Liver (tissue), 3 donors: ENCODE measurements at regions not wholly inside any gene's neighbourhood (a gene's known extent, or its start where the extent isn't known, plus 50 kb on each side); places are given as distances from the start of the nearest gene placed in this dataset.

Experiments
- GABPA ChIP-seq, 2 donors: IDR thresholded peaks in 1 of 2; conservative IDR thresholded peaks in 1 of 2; 2 replicates each; pipeline ENCODE4 v1.6.1; 2016; ENCODE audit warnings: antibody characterized with exemption in 2 of 2, mild to moderate bottlenecking in 1 of 2, moderate library complexity in 1 of 2
- YY1 ChIP-seq: IDR thresholded peaks from 2 replicates; pipeline ENCODE4 v1.6.1; 2016; ENCODE audit warnings: antibody characterized with exemption, mild to moderate bottlenecking
- TF ChIP-seq, protein P1 (sequence below): fragments of 150-350 bp; IDR thresholded peaks from 2 replicates; pipeline ENCODE4 v1.5.1; 2017; ENCODE audit warnings: improper control_type of control experiment, low read depth, low read length; ENCODE audit not compliant: missing input control
- donor health status: healthy.
- donor health status: healthy.

GRCh38 chr12:78696267-78696666, 168.3 kb upstream of the SYT1 start:
- TF ChIP-seq, protein P1, sequence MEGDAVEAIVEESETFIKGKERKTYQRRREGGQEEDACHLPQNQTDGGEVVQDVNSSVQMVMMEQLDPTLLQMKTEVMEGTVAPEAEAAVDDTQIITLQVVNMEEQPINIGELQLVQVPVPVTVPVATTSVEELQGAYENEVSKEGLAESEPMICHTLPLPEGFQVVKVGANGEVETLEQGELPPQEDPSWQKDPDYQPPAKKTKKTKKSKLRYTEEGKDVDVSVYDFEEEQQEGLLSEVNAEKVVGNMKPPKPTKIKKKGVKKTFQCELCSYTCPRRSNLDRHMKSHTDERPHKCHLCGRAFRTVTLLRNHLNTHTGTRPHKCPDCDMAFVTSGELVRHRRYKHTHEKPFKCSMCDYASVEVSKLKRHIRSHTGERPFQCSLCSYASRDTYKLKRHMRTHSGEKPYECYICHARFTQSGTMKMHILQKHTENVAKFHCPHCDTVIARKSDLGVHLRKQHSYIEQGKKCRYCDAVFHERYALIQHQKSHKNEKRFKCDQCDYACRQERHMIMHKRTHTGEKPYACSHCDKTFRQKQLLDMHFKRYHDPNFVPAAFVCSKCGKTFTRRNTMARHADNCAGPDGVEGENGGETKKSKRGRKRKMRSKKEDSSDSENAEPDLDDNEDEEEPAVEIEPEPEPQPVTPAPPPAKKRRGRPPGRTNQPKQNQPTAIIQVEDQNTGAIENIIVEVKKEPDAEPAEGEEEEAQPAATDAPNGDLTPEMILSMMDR: no peak
- TF ChIP-seq GABPA (IDR thresholded peaks at IDR 0.05 in 1 of 2, conservative IDR thresholded peaks at IDR 0.05 in 1 of 2) (no peak), YY1 (no peak)
